ENCODE measurements at regions not wholly inside any gene's neighbourhood (a gene's known extent, or its start where the extent isn't known, plus 50 kb on each side); places are given as distances from the start of the nearest gene placed in this dataset.

- Histone ChIP-seq H3K36me3 (no peaks in the 10 kb centered on the region), H3K4me1 (no peaks in the 10 kb centered on the region), H3K4me3 (no peak overlapping the region), H3K9me3 (no peaks in the 10 kb centered on the region), H3K27ac (no peak overlapping the region), H3K27me3 (no peaks in the 10 kb centered on the region)
- no peak for TF ChIP-seq CTCF (IDR thresholded peaks at IDR 0.05)
- no peak for FAIRE-seq
- DNase-seq, result no peak
- intact Hi-C loops (cut with DNase I), result no loop called here
- ATAC-seq, result no peak
- 74 to 81% methylated on average over 1 of the region's 1 CpG for WGBS, 2 donors
These were observed 358.9 kb upstream of the LRATD1 start for GRCh38 chr2:14273650-14274049.

- no peaks in the 10 kb centered on the region for H3K36me3 ChIP-seq
- ATAC-seq (no peak), DNase-seq (no peak), FAIRE-seq (no peak)
- H3K27ac ChIP-seq, result no peak overlapping the region
- no peaks in the 10 kb centered on the region for H3K27me3 ChIP-seq
- intact Hi-C loops (cut with DNase I), result no loop called here
- H3K4me3 ChIP-seq, result no peak overlapping the region
- TF ChIP-seq CTCF (IDR thresholded peaks at IDR 0.05), result no peak
- no peaks in the 10 kb centered on the region for H3K9me3 ChIP-seq
- no peaks in the 10 kb centered on the region for H3K4me1 ChIP-seq
These were observed 348.3 kb upstream of the LRATD1 start for GRCh38 chr2:14284244-14284643.

- Histone ChIP-seq H3K9me3 (no peaks in the 10 kb centered on the region), H3K4me1 (no peaks in the 10 kb centered on the region), H3K27me3 (no peaks in the 10 kb centered on the region), H3K27ac (no peak overlapping the region), H3K4me3 (no peak overlapping the region), H3K36me3 (no peaks in the 10 kb centered on the region)
- ATAC-seq (peak; percentile 77 to 90 (median 81)), FAIRE-seq (no peak), DNase-seq (no peak)
- 11 to 12% methylated on average over 1 of the region's 1 CpG for WGBS, 2 donors
- intact Hi-C loops (cut with DNase I), result no loop called here
- no peak for TF ChIP-seq CTCF (IDR thresholded peaks at IDR 0.05)
These were observed 346.7 kb upstream of the LRATD1 start for GRCh38 chr2:14285812-14286211.

GRCh38 chr2:14288016-14288415, 344.5 kb upstream of the LRATD1 start:
- ATAC-seq (peak in 1 of 4 donors; percentile 63), FAIRE-seq (no peak), DNase-seq (no peak)
- TF ChIP-seq CTCF (IDR thresholded peaks at IDR 0.05), result no peak
- Histone ChIP-seq H3K4me3 (no peak overlapping the region), H3K27ac (no peak overlapping the region), H3K4me1 (no peaks in the 10 kb centered on the region), H3K36me3 (no peaks in the 10 kb centered on the region), H3K9me3 (no peaks in the 10 kb centered on the region), H3K27me3 (no peaks in the 10 kb centered on the region)
- intact Hi-C loops (cut with DNase I), result no loop called here
- 57 to 60% methylated on average over 3 of the region's 3 CpGs for WGBS, 2 donors

- 27 to 31% methylated on average over 3 of the region's 3 CpGs for WGBS, 2 donors
- H3K36me3 ChIP-seq, result no peaks in the 10 kb centered on the region
- DNase-seq (no peak), FAIRE-seq (no peak), ATAC-seq (no peak)
- intact Hi-C loops (cut with DNase I), result no loop called here
- no peak overlapping the region for H3K4me3 ChIP-seq
- no peak for TF ChIP-seq CTCF (IDR thresholded peaks at IDR 0.05)
- no peaks in the 10 kb centered on the region for H3K27me3 ChIP-seq
- H3K27ac ChIP-seq, result no peak overlapping the region
- H3K9me3 ChIP-seq, result no peaks in the 10 kb centered on the region
- no peaks in the 10 kb centered on the region for H3K4me1 ChIP-seq
These were observed 339.6 kb upstream of the LRATD1 start for GRCh38 chr2:14292964-14293363.

Data from pancreas (tissue), 10 donors.